ENCODE measurements at regions not wholly inside any gene's neighbourhood (a gene's known extent, or its start where the extent isn't known, plus 50 kb on each side); places are given as distances from the start of the nearest gene placed in this dataset.
"Not testable (repeated sequence)": the region's sequence is repeated elsewhere in the genome, so short reads cannot be mapped to it uniquely, and the experiment has no call there.

GRCh38 chr2:110030894-110031293 lies 84.7 kb downstream of the MALL start:
- not testable (repeated sequence) for ATAC-seq, H3K9me3 ChIP-seq, H3K4me1 ChIP-seq, H3K36me3 ChIP-seq, H3K27me3 ChIP-seq, H3K27ac ChIP-seq, H3K4me3 ChIP-seq
- no CpG with 5 or more reads among the region's 6 CpGs for WGBS, 2 donors (ENCODE audit: low coverage in 1 of 2)

GRCh38 chr2:110031722-110032327 lies 83.8 kb downstream of the MALL start:
- H3K27me3 ChIP-seq, H3K4me3 ChIP-seq, ATAC-seq, H3K9me3 ChIP-seq, H3K27ac ChIP-seq, H3K36me3 ChIP-seq, H3K4me1 ChIP-seq: not testable (repeated sequence)
- no CpG with 5 or more reads among the region's 3 CpGs for WGBS, 2 donors (ENCODE audit: low coverage in 1 of 2)

Small RNAs in the stretch of these regions (small RNA-seq; reads per million reads assigned to genes)
- gene GPAA1P1 = 0 reads per million in 4 donors
